ENCODE measurements at regions not wholly inside any gene's neighbourhood (a gene's known extent, or its start where the extent isn't known, plus 50 kb on each side); places are given as distances from the start of the nearest gene placed in this dataset.

GRCh38 chr11:41779401-41779960 is 320.0 kb upstream of the LRRC4C start:
- DNase-seq (ENCODE audit: low read depth) = no peak
- no peak for TF ChIP-seq CTCF (conservative IDR thresholded peaks at IDR 0.05; ENCODE audit: low read depth, low read length)
- no peak overlapping the region for H3K4me3 ChIP-seq (ENCODE audit: low read depth, low read length)

GRCh38 chr11:41781441-41781840 is 322.0 kb upstream of the LRRC4C start:
- DNase-seq (ENCODE audit: low read depth) = no peak
- no peak overlapping the region for H3K4me3 ChIP-seq (ENCODE audit: low read depth, low read length)
- no peak for TF ChIP-seq CTCF (conservative IDR thresholded peaks at IDR 0.05; ENCODE audit: low read depth, low read length)

- no peak for DNase-seq (ENCODE audit: low read depth)
- H3K4me3 ChIP-seq (ENCODE audit: low read depth, low read length) = no peak overlapping the region
- TF ChIP-seq CTCF (conservative IDR thresholded peaks at IDR 0.05; ENCODE audit: low read depth, low read length) = no peak
Measured at GRCh38 chr11:41784513-41785335, 325.3 kb upstream of the LRRC4C start.

GRCh38 chr11:41786087-41786486 is 326.6 kb upstream of the LRRC4C start:
- H3K4me3 ChIP-seq (ENCODE audit: low read depth, low read length) = no peak overlapping the region
- TF ChIP-seq CTCF (conservative IDR thresholded peaks at IDR 0.05; ENCODE audit: low read depth, low read length) = no peak
- DNase-seq (ENCODE audit: low read depth) = no peak

- no peak for DNase-seq (ENCODE audit: low read depth)
- TF ChIP-seq CTCF (conservative IDR thresholded peaks at IDR 0.05; ENCODE audit: low read depth, low read length) = no peak
- H3K4me3 ChIP-seq (ENCODE audit: low read depth, low read length) = no peak overlapping the region
Measured at GRCh38 chr11:41788177-41788576, 328.7 kb upstream of the LRRC4C start.

GRCh38 chr11:41789376-41789775 is 329.9 kb upstream of the LRRC4C start:
- no peak overlapping the region for H3K4me3 ChIP-seq (ENCODE audit: low read depth, low read length)
- no peak for TF ChIP-seq CTCF (conservative IDR thresholded peaks at IDR 0.05; ENCODE audit: low read depth, low read length)
- DNase-seq (ENCODE audit: low read depth) = no peak

- DNase-seq (ENCODE audit: low read depth) = no peak
- no peak for TF ChIP-seq CTCF (conservative IDR thresholded peaks at IDR 0.05; ENCODE audit: low read depth, low read length)
- no peak overlapping the region for H3K4me3 ChIP-seq (ENCODE audit: low read depth, low read length)
Measured at GRCh38 chr11:41795004-41795403, 335.6 kb upstream of the LRRC4C start.
